Breast epithelium (tissue), 4 donors: ENCODE measurements at regions not wholly inside any gene's neighbourhood (a gene's known extent, or its start where the extent isn't known, plus 50 kb on each side); places are given as distances from the start of the nearest gene placed in this dataset.
"Not testable (repeated sequence)": the region's sequence is repeated elsewhere in the genome, so short reads cannot be mapped to it uniquely, and the experiment has no call there.

Experiments
- DNase-seq, 2 donors: peaks; one replicate each; pipeline ENCODE4 v3.0.0-alpha.2; 2019; ENCODE audit warnings: low spot score in 2 of 2
- H3K27ac ChIP-seq, 2 donors: fragments of 200-600 bp; sonication (generic) in 1 of 2; one replicate each; pipeline ENCODE4 v1.5.1; 2016 to 2019; ENCODE audit warnings: mild to moderate bottlenecking in 1 of 2
- H3K27me3 ChIP-seq, 2 donors: fragments of 200-600 bp; sonication (generic) in 1 of 2; one replicate each; pipeline versions ENCODE4 v1.5.1 to v1.6.0; 2017 to 2019; ENCODE audit warnings: control low read depth in 1 of 2, mild to moderate bottlenecking in 1 of 2
- H3K36me3 ChIP-seq: fragments of 200-600 bp; one replicate; pipeline ENCODE4 v1.5.1; 2019
- H3K4me1 ChIP-seq, 2 donors: fragments of 200-600 bp; sonication (generic); one replicate each; pipeline ENCODE4 v1.5.1; 2016 to 2019; ENCODE audit warnings: control low read depth in 1 of 2
- H3K4me3 ChIP-seq, 3 donors: fragments of 200-600 bp; sonication (generic); 1 replicate in 2 of 3; 2 replicates in 1 of 3; pipeline ENCODE4 v1.5.1; 2016 to 2019; ENCODE audit warnings: mild to moderate bottlenecking in 3 of 3, moderate library complexity in 2 of 3
- H3K9me3 ChIP-seq, 2 donors: fragments of 200-600 bp; sonication (generic) in 1 of 2; one replicate each; pipeline ENCODE4 v1.5.1; 2016 to 2019; ENCODE audit warnings: control low read depth in 1 of 2
- CTCF ChIP-seq, 3 donors: fragments of 450-650 bp; IDR thresholded peaks; one replicate each; pipeline ENCODE4 v1.5.1; 2016 to 2017; ENCODE audit warnings: antibody characterized with exemption in 3 of 3, mild to moderate bottlenecking in 3 of 3, moderate library complexity in 3 of 3
- POLR2A ChIP-seq: fragments of 450-650 bp; IDR thresholded peaks from one replicate; pipeline ENCODE4 v1.6.1; 2016; ENCODE audit warnings: antibody characterized with exemption, mild to moderate bottlenecking, moderate library complexity
- POLR2AphosphoS5 ChIP-seq, 3 donors: sonication (generic); formaldehyde crosslinking; IDR thresholded peaks; one replicate each; pipeline ENCODE4 v1.6.1; 2017; ENCODE audit warnings: antibody characterized with exemption in 3 of 3
- intact Hi-C: fragments of 100-400 bp; cut with DNase I; formaldehyde crosslinking; loops from one replicate; pipeline ENCODE4 v1.15.1; 2023; ENCODE audit warnings: low total_unique reads

GRCh38 chr5:143594902-143595818 is 191.7 kb upstream of the NR3C1 start:
- Histone ChIP-seq H3K4me1 (no peaks in the 10 kb centered on the region), H3K36me3 (no peaks in the 10 kb centered on the region), H3K4me3 (no peak overlapping the region), H3K9me3 (no peaks in the 10 kb centered on the region), H3K27ac (peak overlapping the region in 1 of 2 donors; percentile 36), H3K27me3 (no peaks in the 10 kb centered on the region)
- intact Hi-C loops = no loop called here
- no peak for TF ChIP-seq POLR2A
- TF ChIP-seq POLR2AphosphoS5 (IDR thresholded peaks at IDR 0.05) = no peak
- TF ChIP-seq CTCF (IDR thresholded peaks at IDR 0.05) = no peak
- no peak for DNase-seq

- no peak for DNase-seq
- Histone ChIP-seq H3K9me3 (no peaks in the 10 kb centered on the region), H3K4me1 (no peaks in the 10 kb centered on the region), H3K27ac (no peak overlapping the region), H3K27me3 (no peaks in the 10 kb centered on the region), H3K4me3 (no peak overlapping the region), H3K36me3 (no peaks in the 10 kb centered on the region)
- TF ChIP-seq POLR2A = no peak
- no peak for TF ChIP-seq POLR2AphosphoS5 (IDR thresholded peaks at IDR 0.05)
- no peak for TF ChIP-seq CTCF (IDR thresholded peaks at IDR 0.05)
- intact Hi-C loops = no loop called here
These were observed 190.2 kb upstream of the NR3C1 start for GRCh38 chr5:143593723-143594122.

- H3K9me3 ChIP-seq = no peaks in the 10 kb centered on the region
- TF ChIP-seq CTCF (IDR thresholded peaks at IDR 0.05) = no peak
- no peak for TF ChIP-seq POLR2AphosphoS5 (IDR thresholded peaks at IDR 0.05)
- no peak for TF ChIP-seq POLR2A
- H3K4me1 ChIP-seq = no peaks in the 10 kb centered on the region
- H3K36me3 ChIP-seq = no peaks in the 10 kb centered on the region
- intact Hi-C loops = no loop called here
- no peak overlapping the region for H3K27ac ChIP-seq
- no peak for DNase-seq
- H3K27me3 ChIP-seq = no peaks in the 10 kb centered on the region
- H3K4me3 ChIP-seq = no peak overlapping the region
These were observed 189.2 kb upstream of the NR3C1 start for GRCh38 chr5:143592648-143593047.

- TF ChIP-seq CTCF (IDR thresholded peaks at IDR 0.05) = no peak
- no peak for TF ChIP-seq POLR2AphosphoS5 (IDR thresholded peaks at IDR 0.05)
- TF ChIP-seq POLR2A = no peak
- intact Hi-C loops = no loop called here
- Histone ChIP-seq H3K36me3 (no peaks in the 10 kb centered on the region), H3K27me3 (no peaks in the 10 kb centered on the region), H3K4me3 (no peak overlapping the region), H3K4me1 (no peaks in the 10 kb centered on the region), H3K9me3 (no peaks in the 10 kb centered on the region), H3K27ac (no peak overlapping the region)
- DNase-seq = no peak
These were observed 185.6 kb upstream of the NR3C1 start for GRCh38 chr5:143588933-143589662.

GRCh38 chr5:143588121-143588520 is 184.6 kb upstream of the NR3C1 start:
- H3K4me3 ChIP-seq, H3K27ac ChIP-seq, H3K27me3 ChIP-seq, DNase-seq, H3K36me3 ChIP-seq, intact Hi-C loops, H3K4me1 ChIP-seq, H3K9me3 ChIP-seq: not testable (repeated sequence)
